SK-N-SH (cell line): ENCODE measurements at regions not wholly inside any gene's neighbourhood (a gene's known extent, or its start where the extent isn't known, plus 50 kb on each side); places are given as distances from the start of the nearest gene placed in this dataset.

Source experiments
- CTCF ChIP-seq: fragments of 200-600 bp; sonication (generic); IDR thresholded peaks from 2 replicates; pipeline ENCODE4 v1.6.1; 2017; ENCODE audit warnings: antibody characterized with exemption, mild to moderate bottlenecking, moderate library complexity
- EP300 ChIP-seq, 2 experiments: IDR thresholded peaks; 2 replicates each; pipeline versions ENCODE4 v1.4.0 to v1.6.1; 2012; ENCODE audit warnings: borderline replicate concordance in 1 of 2, low read depth in 1 of 2, low read length in 1 of 2
- POLR2AphosphoS5 ChIP-seq: IDR thresholded peaks from 2 replicates; pipeline ENCODE4 v1.6.1; 2012; ENCODE audit warnings: low read depth, low read length
- REST ChIP-seq: IDR thresholded peaks from 2 replicates; pipeline ENCODE4 v1.6.1; 2012; ENCODE audit warnings: mild to moderate bottlenecking, low read depth, low read length, moderate library complexity
- SIN3A ChIP-seq: IDR thresholded peaks from 2 replicates; pipeline ENCODE4 v1.6.1; 2012; ENCODE audit warnings: low read depth, mild to moderate bottlenecking, low read length, moderate library complexity, borderline replicate concordance
- TAF1 ChIP-seq: IDR thresholded peaks from 2 replicates; pipeline ENCODE4 v1.6.1; 2012; ENCODE audit warnings: low read depth, mild to moderate bottlenecking, low read length, moderate library complexity, borderline replicate concordance
- YY1 ChIP-seq: IDR thresholded peaks from 2 replicates; pipeline ENCODE4 v1.4.0; 2012; ENCODE audit warnings: low read depth, mild to moderate bottlenecking
- TF ChIP-seq, protein P1 (sequence below): fragments of 150-350 bp; IDR thresholded peaks from 2 replicates; pipeline ENCODE4 v1.6.1; 2017; ENCODE audit warnings: antibody characterized with exemption, low read length, low read depth, borderline replicate concordance

- TF ChIP-seq YY1 = no peak
- no peak for TF ChIP-seq CTCF
- TF ChIP-seq SIN3A = no peak
- TF ChIP-seq REST = no peak
- no peak for TF ChIP-seq EP300 (IDR thresholded peaks at IDR 0.05; ENCODE audit: borderline replicate concordance in 1 of 2, low read depth in 1 of 2, low read length in 1 of 2)
- no peak for TF ChIP-seq POLR2AphosphoS5
- TF ChIP-seq TAF1 = no peak
- TF ChIP-seq, protein P1, sequence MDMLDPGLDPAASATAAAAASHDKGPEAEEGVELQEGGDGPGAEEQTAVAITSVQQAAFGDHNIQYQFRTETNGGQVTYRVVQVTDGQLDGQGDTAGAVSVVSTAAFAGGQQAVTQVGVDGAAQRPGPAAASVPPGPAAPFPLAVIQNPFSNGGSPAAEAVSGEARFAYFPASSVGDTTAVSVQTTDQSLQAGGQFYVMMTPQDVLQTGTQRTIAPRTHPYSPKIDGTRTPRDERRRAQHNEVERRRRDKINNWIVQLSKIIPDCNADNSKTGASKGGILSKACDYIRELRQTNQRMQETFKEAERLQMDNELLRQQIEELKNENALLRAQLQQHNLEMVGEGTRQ = no peak
Observed at GRCh38 chr1:4024811-4025210, 124.7 kb upstream of the C1orf174 start.
